Heart left ventricle (tissue), 16 donors: ENCODE measurements at regions not wholly inside any gene's neighbourhood (a gene's known extent, or its start where the extent isn't known, plus 50 kb on each side); places are given as distances from the start of the nearest gene placed in this dataset.

Experiments
- ATAC-seq, 4 donors: fragments of 200-7000 bp; cut with Tn5 transposase; one replicate each; pipeline ENCODE4 v1.9.1; 2020 to 2022; ENCODE audit warnings: moderate library complexity in 4 of 4, mild to moderate bottlenecking in 3 of 4, moderate number of reproducible peaks in 1 of 4
- DNase-seq, 5 donors: peaks; one replicate each; pipeline ENCODE4 v3.0.0-alpha.2; 2020
- H3K27ac ChIP-seq, 12 donors: fragments of 200-600 bp; sonication (generic) in 4 of 12; one replicate each; pipeline versions ENCODE4 v1.5.0 to v1.8.0; 2016 to 2022; ENCODE audit warnings: mild to moderate bottlenecking in 2 of 12
- H3K27me3 ChIP-seq, 9 donors: fragments of 200-600 bp; sonication (generic) in 2 of 9; one replicate each; pipeline versions ENCODE4 v1.5.1 to v1.8.0; 2016 to 2022; ENCODE audit warnings: mild to moderate bottlenecking in 3 of 9
- H3K36me3 ChIP-seq, 9 donors: fragments of 200-600 bp; sonication (generic) in 2 of 9; one replicate each; pipeline versions ENCODE4 v1.5.0 to v1.8.0; 2018 to 2022; ENCODE audit warnings: mild to moderate bottlenecking in 2 of 9
- H3K4me1 ChIP-seq, 12 donors: fragments of 200-600 bp; sonication (generic) in 4 of 12; one replicate each; pipeline versions ENCODE4 v1.5.0 to v1.8.0; 2016 to 2022; ENCODE audit warnings: mild to moderate bottlenecking in 3 of 12
- H3K4me3 ChIP-seq, 12 donors: fragments of 200-600 bp; sonication (generic) in 4 of 12; one replicate each; pipeline versions ENCODE4 v1.5.0 to v1.8.0; 2017 to 2022; ENCODE audit warnings: mild to moderate bottlenecking in 9 of 12, moderate library complexity in 4 of 12
- H3K9me3 ChIP-seq, 12 donors: fragments of 200-600 bp; sonication (generic) in 4 of 12; one replicate each; pipeline versions ENCODE4 v1.5.0 to v1.8.0; 2016 to 2022; ENCODE audit warnings: mild to moderate bottlenecking in 1 of 12
- POLR2A ChIP-seq, 2 donors: fragments of 450-650 bp; IDR thresholded peaks; one replicate each; pipeline ENCODE4 v1.6.1; 2017; ENCODE audit warnings: antibody characterized with exemption in 2 of 2, mild to moderate bottlenecking in 2 of 2, moderate library complexity in 2 of 2
- WGBS, 4 donors: extraction: QIAGEN DNeasy Blood & Tissue Kit in 2 of 4; methylation state at CpG; one replicate each; pipeline versions ENCODE4 v1.1.5 to v1.1.7; 2013 to 2018; 5-methylcytosine and 5-hydroxymethylcytosine counted together
- intact Hi-C, 10 donors: fragments of 100-400 bp; cut with DNase I; formaldehyde crosslinking; loops; one replicate each; pipeline versions ENCODE4 v1.11.1 to v1.14.2; 2022
- TF ChIP-seq, protein P1 (sequence below), 12 donors: fragments of 200-600 bp; sonication (generic) in 4 of 12; IDR thresholded peaks; one replicate each; pipeline versions ENCODE4 v1.5.0 to v1.8.0; 2018 to 2022; ENCODE audit warnings: antibody characterized with exemption in 12 of 12, mild to moderate bottlenecking in 5 of 12
- donor health status: ischemic (EF 13 %, LVEDD 7.1; RV severe dilation, severe dysfunction).
- donor health status: healthy with polysubstance abuse.
- donor health status: DM: no; HTN: yes; CAD: no.
- donor health status: DM: no; HTN: no; CAD: no.
- donor health status: ischemic (EF 25% LVEDD 6.9; RV normal size, moderate dysfunction).
- donor health status: ischemic (EF 25% LVEDD 5.7; RV mildly dilated, moderate dysfunction).
- donor health status: healthy.
- donor health status: DM: yes; HTN: yes; CAD: no.
- donor health status: ischemic (EF 35%, LVEDD 5.7; RV mildly dilated, moderate dysfunction).
- donor health status: nonischemic (EF 11% LVEDD 7.7; RV severe dilation, severe dysfunction).
- donor health status: DM: yes; HTN: yes; CAD: no.
- donor health status: PGD.
- donor health status: ischemic (EF 29% LVEDD 5.4; RV normal size, mild dysfunction).
- donor health status: nonischemic (EF 23%, LVEDD 6.1; RV moderate dilation, normal function).

DNA sequence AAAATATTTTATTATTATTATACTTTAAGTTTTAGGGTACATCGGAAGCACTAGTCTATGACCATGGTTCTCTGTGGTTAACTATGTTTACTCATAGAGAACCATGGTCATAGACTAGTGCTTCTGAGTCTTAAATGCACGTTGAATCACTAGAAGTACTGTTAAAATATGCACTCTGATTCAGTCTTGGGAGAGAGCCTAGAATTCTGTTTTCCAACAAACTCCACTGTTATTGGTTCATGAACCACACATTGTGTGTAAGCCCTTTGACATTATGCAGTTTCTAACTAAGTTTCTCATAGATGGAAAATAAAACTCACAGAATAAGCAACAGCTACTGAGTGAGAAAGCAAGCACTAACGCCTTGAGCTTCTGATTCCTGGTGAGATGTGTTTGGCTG lies 1120.6 kb downstream of the SORCS1 start:
- 54 to 62% (median 57%) methylated on average over 3 of the region's 3 CpGs for WGBS, 4 donors
- DNase-seq = no peak
- intact Hi-C loops = no loop called here
- Histone ChIP-seq H3K4me1 (no peaks in the 10 kb centered on the region), H3K9me3 (no peaks in the 10 kb centered on the region), H3K4me3 (no peak overlapping the region), H3K27me3 (no peaks in the 10 kb centered on the region), H3K27ac (no peak overlapping the region), H3K36me3 (no peaks in the 10 kb centered on the region)
- TF ChIP-seq, protein P1, sequence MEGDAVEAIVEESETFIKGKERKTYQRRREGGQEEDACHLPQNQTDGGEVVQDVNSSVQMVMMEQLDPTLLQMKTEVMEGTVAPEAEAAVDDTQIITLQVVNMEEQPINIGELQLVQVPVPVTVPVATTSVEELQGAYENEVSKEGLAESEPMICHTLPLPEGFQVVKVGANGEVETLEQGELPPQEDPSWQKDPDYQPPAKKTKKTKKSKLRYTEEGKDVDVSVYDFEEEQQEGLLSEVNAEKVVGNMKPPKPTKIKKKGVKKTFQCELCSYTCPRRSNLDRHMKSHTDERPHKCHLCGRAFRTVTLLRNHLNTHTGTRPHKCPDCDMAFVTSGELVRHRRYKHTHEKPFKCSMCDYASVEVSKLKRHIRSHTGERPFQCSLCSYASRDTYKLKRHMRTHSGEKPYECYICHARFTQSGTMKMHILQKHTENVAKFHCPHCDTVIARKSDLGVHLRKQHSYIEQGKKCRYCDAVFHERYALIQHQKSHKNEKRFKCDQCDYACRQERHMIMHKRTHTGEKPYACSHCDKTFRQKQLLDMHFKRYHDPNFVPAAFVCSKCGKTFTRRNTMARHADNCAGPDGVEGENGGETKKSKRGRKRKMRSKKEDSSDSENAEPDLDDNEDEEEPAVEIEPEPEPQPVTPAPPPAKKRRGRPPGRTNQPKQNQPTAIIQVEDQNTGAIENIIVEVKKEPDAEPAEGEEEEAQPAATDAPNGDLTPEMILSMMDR (IDR thresholded peaks at IDR 0.05) = no peak
- no peak for TF ChIP-seq POLR2A (IDR thresholded peaks at IDR 0.05)
- no peak for ATAC-seq

DNA sequence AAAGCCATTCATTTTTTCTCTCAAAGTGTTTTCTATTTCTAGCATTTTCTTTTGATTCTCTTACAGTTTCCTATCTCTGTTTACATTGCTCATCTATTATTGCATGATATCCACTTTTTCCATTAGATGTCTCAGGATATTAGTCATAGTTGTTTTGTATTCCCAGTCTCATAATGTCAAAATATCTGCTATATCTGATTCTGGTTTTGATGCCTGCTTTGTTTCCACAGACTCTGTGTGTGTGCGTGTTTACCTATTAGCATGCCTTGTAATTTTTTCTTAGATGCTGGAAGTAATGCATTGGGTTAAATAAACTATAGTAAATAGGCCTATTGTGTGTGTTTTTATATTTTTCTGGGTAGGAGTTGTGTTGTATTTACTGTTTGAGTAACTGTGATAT lies 1126.3 kb downstream of the SORCS1 start:
- Histone ChIP-seq H3K4me3 (no peak overlapping the region), H3K27me3 (no peaks in the 10 kb centered on the region), H3K36me3 (no peaks in the 10 kb centered on the region), H3K27ac (no peak overlapping the region), H3K4me1 (no peaks in the 10 kb centered on the region), H3K9me3 (peaks cover 0 to 28% (median 2%) of the 10 kb centered on the region in 12 donors)
- DNase-seq (no peak), ATAC-seq (no peak)
- intact Hi-C loops = no loop called here
- WGBS, 4 donors = 88 to 98% (median 93%) methylated on average over 1 of the region's 1 CpG
- TF ChIP-seq, protein P1 (IDR thresholded peaks at IDR 0.05) = no peak
- no peak for TF ChIP-seq POLR2A (IDR thresholded peaks at IDR 0.05)

DNA sequence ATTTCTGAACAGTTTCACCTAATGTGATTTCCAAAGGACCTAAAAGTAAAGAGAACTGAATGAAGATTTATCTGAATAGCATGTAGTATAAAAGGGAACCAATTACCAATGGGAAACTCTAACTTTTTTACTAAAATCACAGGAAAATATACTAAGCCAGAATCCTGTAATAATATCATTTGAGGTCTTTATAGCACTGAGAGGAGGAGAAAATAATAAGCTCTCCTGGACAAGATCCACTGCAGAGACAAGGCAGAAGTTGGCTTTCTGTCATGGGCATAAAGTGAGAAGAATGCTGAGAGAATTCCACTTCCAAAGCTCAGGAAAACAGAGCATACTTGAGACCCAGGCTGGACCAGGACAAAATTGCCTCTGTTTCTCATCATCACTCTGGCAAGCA lies 1131.4 kb downstream of the SORCS1 start:
- Histone ChIP-seq H3K9me3 (peaks cover 0 to 28% (median 2%) of the 10 kb centered on the region in 12 donors), H3K4me1 (no peaks in the 10 kb centered on the region), H3K4me3 (no peak overlapping the region), H3K27ac (no peak overlapping the region), H3K36me3 (no peaks in the 10 kb centered on the region), H3K27me3 (no peaks in the 10 kb centered on the region)
- intact Hi-C loops = no loop called here
- ATAC-seq (no peak), DNase-seq (no peak)
- TF ChIP-seq, protein P1 (IDR thresholded peaks at IDR 0.05) = no peak
- TF ChIP-seq POLR2A (IDR thresholded peaks at IDR 0.05) = no peak

DNA sequence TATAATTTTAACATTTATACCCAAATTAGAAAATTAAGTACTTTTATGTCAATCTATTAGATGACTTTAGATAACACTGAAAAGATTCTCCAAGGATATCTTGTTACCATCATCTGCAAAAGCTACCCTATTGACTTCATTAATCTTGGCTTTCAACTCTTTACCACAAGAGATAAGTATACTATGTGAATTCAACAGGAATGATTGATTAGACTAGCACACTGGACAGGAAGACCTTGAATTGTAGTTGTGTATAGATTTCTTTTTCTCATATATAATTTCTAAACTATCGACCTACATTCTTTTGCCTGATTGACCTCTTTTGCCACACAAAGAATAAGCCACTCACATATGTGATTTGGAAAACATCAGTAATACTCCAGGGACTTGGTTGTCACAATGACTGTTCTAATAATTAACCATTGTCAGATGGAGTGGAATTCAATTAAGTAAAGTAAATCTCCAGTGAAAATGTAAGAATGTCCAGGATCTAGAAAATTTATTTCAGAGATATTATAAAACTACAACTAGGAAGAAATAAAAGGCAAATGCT lies 1132.0 kb downstream of the SORCS1 start:
- Histone ChIP-seq H3K9me3 (peaks cover 0 to 27% (median 2%) of the 10 kb centered on the region in 12 donors), H3K4me1 (no peaks in the 10 kb centered on the region), H3K36me3 (no peaks in the 10 kb centered on the region), H3K27ac (no peak overlapping the region), H3K27me3 (no peaks in the 10 kb centered on the region), H3K4me3 (no peak overlapping the region)
- no peak for DNase-seq
- no peak for ATAC-seq
- intact Hi-C loops = no loop called here
- TF ChIP-seq, protein P1 (IDR thresholded peaks at IDR 0.05) = no peak
- TF ChIP-seq POLR2A (IDR thresholded peaks at IDR 0.05) = no peak
- WGBS, 4 donors = 55 to 74% (median 67%) methylated on average over 1 of the region's 1 CpG
